Neural cell (in vitro differentiated cells): ENCODE measurements at regions not wholly inside any gene's neighbourhood (a gene's known extent, or its start where the extent isn't known, plus 50 kb on each side); places are given as distances from the start of the nearest gene placed in this dataset.

Source experiments
- H2AFZ ChIP-seq: fragments of 200-600, 300-800 bp; sonication (generic), shearing (Covaris generic); 2 replicates; pipeline ENCODE4 v1.6.0; 2014; ENCODE audit warnings: low read depth, mild to moderate bottlenecking, antibody characterized with exemption, low read length, moderate library complexity
- H3F3A ChIP-seq: fragments of 200-600 bp; shearing (Covaris generic); 2 replicates; pipeline ENCODE4 v1.6.1; 2016; ENCODE audit warnings: mild to moderate bottlenecking, moderate library complexity, mixed read lengths, antibody characterized with exemption, low read length; ENCODE audit not compliant: insufficient read depth, poor library complexity, severe bottlenecking
- H3K27ac ChIP-seq: fragments of 200-600, 300-800 bp; sonication (generic), shearing (Covaris generic); 2 replicates; pipeline ENCODE4 v1.5.1; 2014; ENCODE audit warnings: mild to moderate bottlenecking, low read length, moderate library complexity
- H3K27me3 ChIP-seq: fragments of 300-800, 200-600 bp; sonication (generic), shearing (Covaris generic); 2 replicates; pipeline ENCODE4 v1.6.0; 2014; ENCODE audit warnings: mild to moderate bottlenecking, low read depth, low read length, moderate library complexity; ENCODE audit not compliant: insufficient read depth
- H3K36me3 ChIP-seq: fragments of 300-800, 200-600 bp; sonication (generic), shearing (Covaris generic); 2 replicates; pipeline ENCODE4 v1.5.1; 2014; ENCODE audit warnings: mild to moderate bottlenecking, antibody characterized with exemption, low read length, moderate library complexity; ENCODE audit not compliant: insufficient read depth
- H3K4me2 ChIP-seq: fragments of 300-800, 200-600 bp; sonication (generic), shearing (Covaris generic); 2 replicates; pipeline ENCODE4 v1.6.0; 2014; ENCODE audit warnings: mild to moderate bottlenecking, low read length
- H3K4me3 ChIP-seq: fragments of 300-800, 200-600 bp; sonication (generic), shearing (Covaris generic); 2 replicates; pipeline ENCODE4 v1.5.1; 2014; ENCODE audit warnings: mild to moderate bottlenecking, low read length, moderate library complexity
- H3K79me2 ChIP-seq: fragments of 200-600 bp; shearing (Covaris generic); replicated peaks from 2 replicates; pipeline ENCODE4 v1.6.0; 2014; ENCODE audit warnings: mild to moderate bottlenecking, low read length, moderate library complexity; ENCODE audit not compliant: insufficient read depth
- H3K9ac ChIP-seq: fragments of 300-800, 200-600 bp; sonication (generic), shearing (Covaris generic); 2 replicates; pipeline ENCODE4 v1.6.1; 2016; ENCODE audit warnings: mild to moderate bottlenecking, low read length, mixed read lengths
- H3K9me2 ChIP-seq: fragments of 200-600 bp; shearing (Covaris generic); 2 replicates; pipeline ENCODE4 v1.6.1; 2016; ENCODE audit warnings: mild to moderate bottlenecking, low read length, mixed read lengths; ENCODE audit not compliant: insufficient read depth
- H3K9me3 ChIP-seq: fragments of 200-600, 300-800 bp; sonication (generic), shearing (Covaris generic); 2 replicates; pipeline ENCODE4 v1.6.1; 2016; ENCODE audit warnings: mild to moderate bottlenecking, mixed run types, low read length, moderate library complexity, mixed read lengths
- H4K20me1 ChIP-seq: fragments of 200-600 bp; shearing (Covaris generic); 2 replicates; pipeline ENCODE4 v1.6.1; 2016; ENCODE audit warnings: mild to moderate bottlenecking, mixed run types; ENCODE audit not compliant: insufficient read depth
- EP300 ChIP-seq: fragments of 450-650 bp; conservative IDR thresholded peaks from 2 replicates; pipeline ENCODE4 v1.6.1; 2014; ENCODE audit warnings: antibody characterized with exemption, mild to moderate bottlenecking, moderate library complexity; ENCODE audit not compliant: poor library complexity, severe bottlenecking
- EZH2 ChIP-seq: fragments of 200-600, 300-800 bp; shearing (Covaris generic), sonication (generic); IDR thresholded peaks from 2 replicates; pipeline ENCODE4 v1.6.1; 2014; ENCODE audit warnings: antibody characterized with exemption, low read length, borderline replicate concordance, mild to moderate bottlenecking; ENCODE audit not compliant: insufficient read depth, poor library complexity, severe bottlenecking
- MXI1 ChIP-seq: fragments of 450-650 bp; conservative IDR thresholded peaks from 2 replicates; pipeline ENCODE4 v1.6.1; 2014; ENCODE audit warnings: antibody characterized with exemption, mild to moderate bottlenecking; ENCODE audit not compliant: poor library complexity, severe bottlenecking
- POLR2AphosphoS5 ChIP-seq: IDR thresholded peaks from 2 replicates; pipeline ENCODE4 v1.6.1; 2012
- RAD21 ChIP-seq: fragments of 450-650 bp; conservative IDR thresholded peaks from 2 replicates; pipeline ENCODE4 v1.6.1; 2014; ENCODE audit warnings: antibody characterized with exemption, mild to moderate bottlenecking, moderate library complexity
- SMC3 ChIP-seq: fragments of 450-650 bp; conservative IDR thresholded peaks from 2 replicates; pipeline ENCODE4 v1.6.1; 2014; ENCODE audit warnings: antibody characterized with exemption, mild to moderate bottlenecking, moderate library complexity; ENCODE audit not compliant: poor library complexity
- TAF1 ChIP-seq: IDR thresholded peaks from 2 replicates; pipeline ENCODE4 v1.6.1; 2012; ENCODE audit warnings: low read depth
- TF ChIP-seq, protein P1 (sequence below): fragments of 450-650 bp; IDR thresholded peaks from 2 replicates; pipeline ENCODE4 v1.5.1; 2014; ENCODE audit warnings: antibody characterized with exemption, mild to moderate bottlenecking, moderate library complexity; ENCODE audit not compliant: poor library complexity, severe bottlenecking
- TF ChIP-seq, protein P2 (sequence below): IDR thresholded peaks from 2 replicates; pipeline ENCODE4 v1.6.1; 2012; ENCODE audit warnings: borderline replicate concordance

DNA sequence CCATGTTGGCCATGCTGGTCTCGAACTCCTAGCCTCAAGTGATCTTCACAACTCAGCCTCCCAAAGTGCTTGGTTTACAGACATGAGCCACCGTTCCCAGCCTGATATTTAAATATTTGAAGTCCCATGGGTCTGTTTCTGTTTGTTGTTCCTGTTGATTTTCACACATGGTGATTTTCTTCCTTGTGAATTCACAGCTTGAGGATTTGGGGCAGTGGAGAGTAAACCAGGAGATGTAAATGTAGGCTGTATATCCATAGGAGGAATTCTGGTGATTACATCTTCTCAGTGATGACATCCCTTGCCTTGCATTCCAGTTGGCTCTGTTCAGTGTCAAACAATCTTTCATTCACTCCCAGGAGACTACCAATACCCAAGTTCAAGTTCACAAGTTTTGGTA is 471.9 kb downstream of the KCTD12 start:
- no peaks in the 10 kb centered on the region for H3K9me2 ChIP-seq
- no peaks in the 10 kb centered on the region for H3F3A ChIP-seq
- H3K27ac ChIP-seq = no peak overlapping the region
- H3K9me3 ChIP-seq = no peaks in the 10 kb centered on the region
- no peak overlapping the region for H3K4me2 ChIP-seq
- no peak overlapping the region for H3K4me3 ChIP-seq
- H3K36me3 ChIP-seq = no peaks in the 10 kb centered on the region
- no peaks in the 10 kb centered on the region for H4K20me1 ChIP-seq
- no peak for TF ChIP-seq TAF1
- no peak for TF ChIP-seq SMC3
- no peak for TF ChIP-seq MXI1
- TF ChIP-seq, protein P1, sequence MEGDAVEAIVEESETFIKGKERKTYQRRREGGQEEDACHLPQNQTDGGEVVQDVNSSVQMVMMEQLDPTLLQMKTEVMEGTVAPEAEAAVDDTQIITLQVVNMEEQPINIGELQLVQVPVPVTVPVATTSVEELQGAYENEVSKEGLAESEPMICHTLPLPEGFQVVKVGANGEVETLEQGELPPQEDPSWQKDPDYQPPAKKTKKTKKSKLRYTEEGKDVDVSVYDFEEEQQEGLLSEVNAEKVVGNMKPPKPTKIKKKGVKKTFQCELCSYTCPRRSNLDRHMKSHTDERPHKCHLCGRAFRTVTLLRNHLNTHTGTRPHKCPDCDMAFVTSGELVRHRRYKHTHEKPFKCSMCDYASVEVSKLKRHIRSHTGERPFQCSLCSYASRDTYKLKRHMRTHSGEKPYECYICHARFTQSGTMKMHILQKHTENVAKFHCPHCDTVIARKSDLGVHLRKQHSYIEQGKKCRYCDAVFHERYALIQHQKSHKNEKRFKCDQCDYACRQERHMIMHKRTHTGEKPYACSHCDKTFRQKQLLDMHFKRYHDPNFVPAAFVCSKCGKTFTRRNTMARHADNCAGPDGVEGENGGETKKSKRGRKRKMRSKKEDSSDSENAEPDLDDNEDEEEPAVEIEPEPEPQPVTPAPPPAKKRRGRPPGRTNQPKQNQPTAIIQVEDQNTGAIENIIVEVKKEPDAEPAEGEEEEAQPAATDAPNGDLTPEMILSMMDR = no peak
- no peak for TF ChIP-seq EZH2
- TF ChIP-seq POLR2AphosphoS5 = no peak
- TF ChIP-seq EP300 = no peak
- TF ChIP-seq RAD21 = no peak
- TF ChIP-seq, protein P2, sequence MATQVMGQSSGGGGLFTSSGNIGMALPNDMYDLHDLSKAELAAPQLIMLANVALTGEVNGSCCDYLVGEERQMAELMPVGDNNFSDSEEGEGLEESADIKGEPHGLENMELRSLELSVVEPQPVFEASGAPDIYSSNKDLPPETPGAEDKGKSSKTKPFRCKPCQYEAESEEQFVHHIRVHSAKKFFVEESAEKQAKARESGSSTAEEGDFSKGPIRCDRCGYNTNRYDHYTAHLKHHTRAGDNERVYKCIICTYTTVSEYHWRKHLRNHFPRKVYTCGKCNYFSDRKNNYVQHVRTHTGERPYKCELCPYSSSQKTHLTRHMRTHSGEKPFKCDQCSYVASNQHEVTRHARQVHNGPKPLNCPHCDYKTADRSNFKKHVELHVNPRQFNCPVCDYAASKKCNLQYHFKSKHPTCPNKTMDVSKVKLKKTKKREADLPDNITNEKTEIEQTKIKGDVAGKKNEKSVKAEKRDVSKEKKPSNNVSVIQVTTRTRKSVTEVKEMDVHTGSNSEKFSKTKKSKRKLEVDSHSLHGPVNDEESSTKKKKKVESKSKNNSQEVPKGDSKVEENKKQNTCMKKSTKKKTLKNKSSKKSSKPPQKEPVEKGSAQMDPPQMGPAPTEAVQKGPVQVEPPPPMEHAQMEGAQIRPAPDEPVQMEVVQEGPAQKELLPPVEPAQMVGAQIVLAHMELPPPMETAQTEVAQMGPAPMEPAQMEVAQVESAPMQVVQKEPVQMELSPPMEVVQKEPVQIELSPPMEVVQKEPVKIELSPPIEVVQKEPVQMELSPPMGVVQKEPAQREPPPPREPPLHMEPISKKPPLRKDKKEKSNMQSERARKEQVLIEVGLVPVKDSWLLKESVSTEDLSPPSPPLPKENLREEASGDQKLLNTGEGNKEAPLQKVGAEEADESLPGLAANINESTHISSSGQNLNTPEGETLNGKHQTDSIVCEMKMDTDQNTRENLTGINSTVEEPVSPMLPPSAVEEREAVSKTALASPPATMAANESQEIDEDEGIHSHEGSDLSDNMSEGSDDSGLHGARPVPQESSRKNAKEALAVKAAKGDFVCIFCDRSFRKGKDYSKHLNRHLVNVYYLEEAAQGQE = no peak
- no peaks in the 10 kb centered on the region for H3K79me2 ChIP-seq
- no peak overlapping the region for H3K9ac ChIP-seq
- H3K27me3 ChIP-seq = no peaks in the 10 kb centered on the region
- no peak overlapping the region for H2AFZ ChIP-seq

DNA sequence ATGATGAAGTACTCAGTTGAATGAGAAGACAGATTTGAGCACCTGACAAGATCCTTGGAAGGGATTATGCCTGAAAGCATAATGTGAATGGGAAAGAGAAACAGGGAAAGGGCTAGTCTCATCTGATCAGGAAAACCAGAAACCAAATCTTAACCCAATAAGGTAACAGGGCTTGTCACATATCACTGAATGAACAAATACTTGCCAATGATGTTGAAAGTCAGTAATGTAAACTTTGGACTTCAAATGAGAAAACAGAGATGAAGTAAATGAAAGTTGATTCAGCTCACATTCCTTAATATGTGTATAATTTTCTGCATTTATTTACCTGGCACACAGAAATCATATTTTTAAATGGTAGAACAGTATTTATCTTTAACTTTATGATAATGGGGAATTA is 480.0 kb downstream of the KCTD12 start:
- no peaks in the 10 kb centered on the region for H3F3A ChIP-seq
- H3K36me3 ChIP-seq = no peaks in the 10 kb centered on the region
- H2AFZ ChIP-seq = no peak overlapping the region

More for the DNA sequence above, 480.0 kb downstream of the KCTD12 start:
- no peak overlapping the region for H3K4me2 ChIP-seq
- H3K9me3 ChIP-seq = no peaks in the 10 kb centered on the region
- H4K20me1 ChIP-seq = no peaks in the 10 kb centered on the region
- no peaks in the 10 kb centered on the region for H3K27me3 ChIP-seq
- H3K4me3 ChIP-seq = no peak overlapping the region
- no peaks in the 10 kb centered on the region for H3K79me2 ChIP-seq
- no peak overlapping the region for H3K9ac ChIP-seq
- no peaks in the 10 kb centered on the region for H3K9me2 ChIP-seq
- TF ChIP-seq SMC3 (no peak), POLR2AphosphoS5 (no peak), MXI1 (no peak), EZH2 (no peak), RAD21 (no peak), EP300 (no peak), TAF1 (no peak)
- TF ChIP-seq, protein P2 = no peak
- TF ChIP-seq, protein P1 = no peak
- H3K27ac ChIP-seq = no peak overlapping the region
